Body of pancreas (tissue), 4 donors: ENCODE measurements at regions not wholly inside any gene's neighbourhood (a gene's known extent, or its start where the extent isn't known, plus 50 kb on each side); places are given as distances from the start of the nearest gene placed in this dataset.

Experiments
- ATAC-seq: fragments of 150-250 bp; one replicate; pipeline ENCODE4 v1.9.1; 2016
- DNase-seq, 4 donors: peaks; one replicate each; pipeline ENCODE4 v3.0.0-alpha.2; 2019
- H3K27ac ChIP-seq, 4 donors: fragments of 200-600 bp; sonication (generic); 1 replicate in 3 of 4; 2 replicates in 1 of 4; pipeline versions ENCODE4 v1.5.1 to v1.6.1; 2016 to 2019; ENCODE audit warnings: mild to moderate bottlenecking in 1 of 4, mixed read lengths in 1 of 4, moderate library complexity in 1 of 4
- H3K27me3 ChIP-seq, 2 donors: fragments of 200-600 bp; sonication (generic); one replicate each; pipeline ENCODE4 v1.6.0; 2016; ENCODE audit warnings: mild to moderate bottlenecking in 1 of 2
- H3K36me3 ChIP-seq, 2 donors: fragments of 200-600 bp; sonication (generic); replicated peaks in 1 of 2; 2 replicates each; pipeline ENCODE4 v1.5.1; 2016; ENCODE audit warnings: low read depth in 2 of 2; ENCODE audit not compliant: insufficient read depth in 1 of 2
- H3K4me1 ChIP-seq: fragments of 200-600 bp; sonication (generic); one replicate; pipeline ENCODE4 v1.6.0; 2016
- H3K4me3 ChIP-seq, 2 donors: fragments of 200-600 bp; sonication (generic); 1 replicate in 1 of 2; 2 replicates in 1 of 2; pipeline ENCODE4 v1.5.1; 2016 to 2019
- H3K9me3 ChIP-seq, 3 donors: fragments of 200-600 bp; sonication (generic); 1 replicate in 2 of 3; 2 replicates in 1 of 3; pipeline ENCODE4 v1.5.1; 2016
- CTCF ChIP-seq, 7 experiments: fragments of 450-650 bp in 4 of 7; fragments of 200-600 bp in 3 of 7; sonication (generic) in 3 of 7; IDR thresholded peaks; one replicate each; pipeline ENCODE4 v1.5.1; 2016 to 2019; ENCODE audit warnings: antibody characterized with exemption in 7 of 7
- POLR2A ChIP-seq, 3 donors: fragments of 450-650 bp; IDR thresholded peaks; one replicate each; pipeline ENCODE4 v1.6.1; 2016; ENCODE audit warnings: antibody characterized with exemption in 3 of 3, mild to moderate bottlenecking in 2 of 3
- WGBS, 2 donors: methylation state at CpG; one replicate each; pipeline ENCODE4 v1.1.5; 2017; 5-methylcytosine and 5-hydroxymethylcytosine counted together
- intact Hi-C: fragments of 100-400 bp; cut with DNase I; formaldehyde crosslinking; loops from one replicate; pipeline ENCODE4 v1.15.1; 2023

DNA sequence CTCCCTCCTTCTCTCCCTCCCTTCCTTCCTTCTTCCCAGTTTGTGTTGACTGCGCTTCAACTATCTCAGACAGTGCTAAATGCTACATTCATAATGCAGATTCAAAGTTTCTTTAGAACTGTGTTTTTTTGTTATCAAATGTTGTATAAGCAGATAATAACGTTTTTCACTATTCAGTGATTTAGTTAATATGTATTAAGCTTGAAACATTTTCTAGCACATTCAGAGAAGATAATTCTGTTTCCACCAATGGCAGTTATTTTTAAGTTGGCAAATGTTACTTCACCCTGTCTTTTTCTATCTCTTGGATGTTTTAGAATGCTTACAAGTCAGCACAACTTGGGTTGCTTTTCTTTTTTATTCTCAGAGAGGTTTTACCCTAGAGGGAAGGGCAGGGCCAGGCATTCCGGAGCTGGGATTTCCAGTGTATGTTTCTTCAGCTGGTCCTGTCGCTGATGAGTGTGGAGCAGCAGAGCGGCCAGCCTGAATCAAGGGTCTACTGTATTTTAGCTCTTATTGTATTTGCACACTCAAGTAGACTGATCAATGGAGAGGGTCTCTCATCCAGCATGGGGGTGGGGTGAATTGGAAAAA lies 162.3 kb upstream of the ARHGAP20 start:
- Histone ChIP-seq H3K4me3 (no peak overlapping the region), H3K36me3 (no peaks in the 10 kb centered on the region), H3K27ac (no peak overlapping the region), H3K27me3 (no peaks in the 10 kb centered on the region), H3K4me1 (no peaks in the 10 kb centered on the region), H3K9me3 (no peaks in the 10 kb centered on the region)
- 47 to 59% methylated on average over 5 of the region's 5 CpGs for WGBS, 2 donors
- intact Hi-C loops, result no loop called here
- ATAC-seq, result no peak
- TF ChIP-seq POLR2A (IDR thresholded peaks at IDR 0.05), result no peak
- TF ChIP-seq CTCF (IDR thresholded peaks at IDR 0.05), result no peak
- DNase-seq, result no peak

GRCh38 chr11:110873975-110874374 lies 161.7 kb upstream of the ARHGAP20 start:
- Histone ChIP-seq H3K27ac (no peak overlapping the region), H3K4me1 (no peaks in the 10 kb centered on the region), H3K36me3 (no peaks in the 10 kb centered on the region), H3K4me3 (no peak overlapping the region), H3K9me3 (no peaks in the 10 kb centered on the region), H3K27me3 (no peaks in the 10 kb centered on the region)
- ATAC-seq (no peak), DNase-seq (no peak)
- intact Hi-C loops, result no loop called here
- no peak for TF ChIP-seq POLR2A (IDR thresholded peaks at IDR 0.05)
- TF ChIP-seq CTCF (IDR thresholded peaks at IDR 0.05), result no peak
- WGBS, 2 donors, result 56 to 80% methylated on average over 1 of the region's 1 CpG

GRCh38 chr11:110870816-110871522 lies 158.7 kb upstream of the ARHGAP20 start:
- no peak for DNase-seq
- 56 to 66% methylated on average over 5 of the region's 5 CpGs for WGBS, 2 donors
- intact Hi-C loops, result no loop called here
- Histone ChIP-seq H3K27me3 (no peaks in the 10 kb centered on the region), H3K4me1 (no peaks in the 10 kb centered on the region), H3K36me3 (no peaks in the 10 kb centered on the region), H3K9me3 (no peaks in the 10 kb centered on the region), H3K4me3 (no peak overlapping the region), H3K27ac (no peak overlapping the region)
- no peak for ATAC-seq
- no peak for TF ChIP-seq POLR2A (IDR thresholded peaks at IDR 0.05)
- no peak for TF ChIP-seq CTCF (IDR thresholded peaks at IDR 0.05)

GRCh38 chr11:110867951-110868350 lies 155.7 kb upstream of the ARHGAP20 start:
- ATAC-seq (no peak), DNase-seq (no peak)
- Histone ChIP-seq H3K36me3 (no peaks in the 10 kb centered on the region), H3K27me3 (no peaks in the 10 kb centered on the region), H3K27ac (no peak overlapping the region), H3K4me1 (no peaks in the 10 kb centered on the region), H3K4me3 (no peak overlapping the region), H3K9me3 (no peaks in the 10 kb centered on the region)
- TF ChIP-seq CTCF (IDR thresholded peaks at IDR 0.05) (no peak), POLR2A (IDR thresholded peaks at IDR 0.05) (no peak)
- intact Hi-C loops, result no loop called here
- 69 to 90% methylated on average over 4 of the region's 4 CpGs for WGBS, 2 donors

DNA sequence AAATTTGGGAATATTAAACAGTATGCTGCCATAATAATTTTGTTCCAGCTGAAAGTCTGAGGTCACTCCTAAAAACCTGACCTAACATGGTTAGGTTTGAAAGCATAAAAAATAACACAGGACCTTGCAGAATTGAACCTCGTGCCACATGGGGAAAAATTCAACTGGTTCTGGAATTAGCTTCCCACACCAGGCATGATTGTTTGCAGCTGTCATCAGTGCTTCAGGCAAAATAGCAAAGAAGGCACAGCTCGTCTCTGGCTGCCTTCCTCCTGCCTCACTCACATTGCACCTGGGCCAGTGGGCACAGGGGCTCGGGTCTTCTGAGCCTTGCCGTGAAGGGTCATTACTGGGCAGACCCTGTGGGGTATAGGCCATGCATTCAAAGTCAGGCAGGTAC lies 153.8 kb upstream of the ARHGAP20 start:
- Histone ChIP-seq H3K9me3 (no peaks in the 10 kb centered on the region), H3K27ac (no peak overlapping the region), H3K36me3 (no peaks in the 10 kb centered on the region), H3K27me3 (no peaks in the 10 kb centered on the region), H3K4me1 (no peaks in the 10 kb centered on the region), H3K4me3 (no peak overlapping the region)
- no peak for DNase-seq
- no peak for TF ChIP-seq POLR2A (IDR thresholded peaks at IDR 0.05)
- TF ChIP-seq CTCF (IDR thresholded peaks at IDR 0.05), result no peak
- intact Hi-C loops, result no loop called here
- ATAC-seq, result no peak
- 73 to 82% methylated on average over 4 of the region's 4 CpGs for WGBS, 2 donors
